ENCODE measurements at regions not wholly inside any gene's neighbourhood (a gene's known extent, or its start where the extent isn't known, plus 50 kb on each side); places are given as distances from the start of the nearest gene placed in this dataset.
"Not testable (repeated sequence)": the region's sequence is repeated elsewhere in the genome, so short reads cannot be mapped to it uniquely, and the experiment has no call there.

GRCh38 chr2:8331068-8331467 lies 350.8 kb upstream of the ID2 start:
- Mint-ChIP-seq H3K27me3 (peaks cover 3% of the 10 kb centered on the region), H3K4me3 (no peak overlapping the region), H3K36me3 (ENCODE audit: low read depth) (no peaks in the 10 kb centered on the region), H3K9me3 (no peaks in the 10 kb centered on the region), H3K4me1 (ENCODE audit: low read depth) (peaks cover 14% of the 10 kb centered on the region), H3K27ac (no peak overlapping the region)

GRCh38 chr2:8332646-8333045 lies 349.2 kb upstream of the ID2 start:
- H3K4me1 Mint-ChIP-seq (ENCODE audit: low read depth): peaks cover 25% of the 10 kb centered on the region
- H3K36me3 Mint-ChIP-seq (ENCODE audit: low read depth): no peaks in the 10 kb centered on the region
- H3K9me3 Mint-ChIP-seq: no peaks in the 10 kb centered on the region
- no peak overlapping the region for H3K27ac Mint-ChIP-seq
- no peak overlapping the region for H3K4me3 Mint-ChIP-seq
- peaks cover 8% of the 10 kb centered on the region for H3K27me3 Mint-ChIP-seq

GRCh38 chr2:8333177-8333831 lies 348.6 kb upstream of the ID2 start:
- no peak overlapping the region for H3K27ac Mint-ChIP-seq
- no peaks in the 10 kb centered on the region for H3K9me3 Mint-ChIP-seq
- peaks cover 8% of the 10 kb centered on the region for H3K27me3 Mint-ChIP-seq
- H3K4me1 Mint-ChIP-seq (ENCODE audit: low read depth): peaks cover 30% of the 10 kb centered on the region
- no peak overlapping the region for H3K4me3 Mint-ChIP-seq
- H3K36me3 Mint-ChIP-seq (ENCODE audit: low read depth): no peaks in the 10 kb centered on the region

GRCh38 chr2:8333832-8334187 lies 348.0 kb upstream of the ID2 start:
- H3K36me3 Mint-ChIP-seq (ENCODE audit: low read depth); H3K27me3 Mint-ChIP-seq; H3K9me3 Mint-ChIP-seq; H3K27ac Mint-ChIP-seq; H3K4me3 Mint-ChIP-seq: not testable (repeated sequence)
- peaks cover 35% of the 10 kb centered on the region for H3K4me1 Mint-ChIP-seq (ENCODE audit: low read depth)

- Mint-ChIP-seq H3K27me3 (peaks cover 8% of the 10 kb centered on the region), H3K4me3 (no peak overlapping the region), H3K27ac (no peak overlapping the region)
Measured at GRCh38 chr2:8334866-8335325, 347.0 kb upstream of the ID2 start.

GRCh38 chr2:8335801-8336200 lies 346.1 kb upstream of the ID2 start:
- peaks cover 25% of the 10 kb centered on the region for H3K4me1 Mint-ChIP-seq (ENCODE audit: low read depth)
- no peak overlapping the region for H3K27ac Mint-ChIP-seq

More at GRCh38 chr2:8334866-8335325, 347.0 kb upstream of the ID2 start:
- Mint-ChIP-seq H3K36me3 (ENCODE audit: low read depth) (no peaks in the 10 kb centered on the region), H3K4me1 (ENCODE audit: low read depth) (peaks cover 25% of the 10 kb centered on the region), H3K9me3 (no peaks in the 10 kb centered on the region)

GRCh38 chr2:8337321-8337720 lies 344.5 kb upstream of the ID2 start:
- peak overlapping the region; percentile 44 for H3K4me3 Mint-ChIP-seq

More at GRCh38 chr2:8335801-8336200, 346.1 kb upstream of the ID2 start:
- Mint-ChIP-seq H3K4me3 (no peak overlapping the region), H3K36me3 (ENCODE audit: low read depth) (no peaks in the 10 kb centered on the region), H3K27me3 (peaks cover 8% of the 10 kb centered on the region), H3K9me3 (peaks cover under 1% of the 10 kb centered on the region)

GRCh38 chr2:8342407-8342806 lies 339.4 kb upstream of the ID2 start:
- H3K4me3 Mint-ChIP-seq: no peak overlapping the region
- H3K27ac Mint-ChIP-seq: peak overlapping the region; percentile 31
- no peaks in the 10 kb centered on the region for H3K36me3 Mint-ChIP-seq (ENCODE audit: low read depth)
- H3K9me3 Mint-ChIP-seq: peaks cover 3% of the 10 kb centered on the region
- H3K27me3 Mint-ChIP-seq: peaks cover 5% of the 10 kb centered on the region
- peaks cover 13% of the 10 kb centered on the region for H3K4me1 Mint-ChIP-seq (ENCODE audit: low read depth)

More at GRCh38 chr2:8337321-8337720, 344.5 kb upstream of the ID2 start:
- Mint-ChIP-seq H3K9me3 (peaks cover 3% of the 10 kb centered on the region), H3K27me3 (peaks cover 9% of the 10 kb centered on the region), H3K36me3 (ENCODE audit: low read depth) (no peaks in the 10 kb centered on the region), H3K4me1 (ENCODE audit: low read depth) (peaks cover 25% of the 10 kb centered on the region), H3K27ac (peak overlapping the region; percentile 13)

GRCh38 chr2:8343031-8343430 lies 338.8 kb upstream of the ID2 start:
- H3K4me3 Mint-ChIP-seq: no peak overlapping the region
- no peaks in the 10 kb centered on the region for H3K36me3 Mint-ChIP-seq (ENCODE audit: low read depth)
- H3K27me3 Mint-ChIP-seq: peaks cover 5% of the 10 kb centered on the region
- peaks cover 7% of the 10 kb centered on the region for H3K4me1 Mint-ChIP-seq (ENCODE audit: low read depth)
- no peak overlapping the region for H3K27ac Mint-ChIP-seq
- peaks cover 3% of the 10 kb centered on the region for H3K9me3 Mint-ChIP-seq

- H3K4me1 Mint-ChIP-seq (ENCODE audit: low read depth): no peaks in the 10 kb centered on the region
- peaks cover 5% of the 10 kb centered on the region for H3K27me3 Mint-ChIP-seq
- H3K27ac Mint-ChIP-seq: no peak overlapping the region
- no peak overlapping the region for H3K4me3 Mint-ChIP-seq
- no peaks in the 10 kb centered on the region for H3K36me3 Mint-ChIP-seq (ENCODE audit: low read depth)
- H3K9me3 Mint-ChIP-seq: peaks cover 3% of the 10 kb centered on the region
Measured at GRCh38 chr2:8344144-8345097, 337.4 kb upstream of the ID2 start.

- Mint-ChIP-seq H3K9me3 (peaks cover 3% of the 10 kb centered on the region), H3K36me3 (ENCODE audit: low read depth) (no peaks in the 10 kb centered on the region), H3K4me1 (ENCODE audit: low read depth) (no peaks in the 10 kb centered on the region), H3K27ac (no peak overlapping the region), H3K4me3 (no peak overlapping the region), H3K27me3 (peaks cover 5% of the 10 kb centered on the region)
Measured at GRCh38 chr2:8345200-8345599, 336.7 kb upstream of the ID2 start.

- no peaks in the 10 kb centered on the region for H3K4me1 Mint-ChIP-seq (ENCODE audit: low read depth)
Measured at GRCh38 chr2:8346208-8346607, 335.6 kb upstream of the ID2 start.

GRCh38 chr2:8346706-8347430 lies 335.0 kb upstream of the ID2 start:
- H3K27me3 Mint-ChIP-seq: peaks cover 5% of the 10 kb centered on the region

More at GRCh38 chr2:8346208-8346607, 335.6 kb upstream of the ID2 start:
- Mint-ChIP-seq H3K27ac (no peak overlapping the region), H3K9me3 (no peaks in the 10 kb centered on the region), H3K27me3 (peaks cover 5% of the 10 kb centered on the region), H3K36me3 (ENCODE audit: low read depth) (no peaks in the 10 kb centered on the region), H3K4me3 (no peak overlapping the region)

GRCh38 chr2:8348911-8349310 lies 332.9 kb upstream of the ID2 start:
- not testable (repeated sequence) for H3K9me3 Mint-ChIP-seq; H3K27me3 Mint-ChIP-seq; H3K27ac Mint-ChIP-seq; H3K4me1 Mint-ChIP-seq (ENCODE audit: low read depth); H3K36me3 Mint-ChIP-seq (ENCODE audit: low read depth); H3K4me3 Mint-ChIP-seq

More at GRCh38 chr2:8346706-8347430, 335.0 kb upstream of the ID2 start:
- Mint-ChIP-seq H3K27ac (no peak overlapping the region), H3K4me1 (ENCODE audit: low read depth) (no peaks in the 10 kb centered on the region), H3K9me3 (no peaks in the 10 kb centered on the region), H3K4me3 (no peak overlapping the region), H3K36me3 (ENCODE audit: low read depth) (no peaks in the 10 kb centered on the region)

GRCh38 chr2:8352296-8352695 lies 329.6 kb upstream of the ID2 start:
- Mint-ChIP-seq H3K36me3 (ENCODE audit: low read depth) (no peaks in the 10 kb centered on the region), H3K27me3 (no peaks in the 10 kb centered on the region), H3K4me3 (no peak overlapping the region), H3K4me1 (ENCODE audit: low read depth) (no peaks in the 10 kb centered on the region), H3K9me3 (peaks cover 3% of the 10 kb centered on the region), H3K27ac (no peak overlapping the region)
